Hepatocyte (in vitro differentiated cells): ENCODE measurements at regions not wholly inside any gene's neighbourhood (a gene's known extent, or its start where the extent isn't known, plus 50 kb on each side); places are given as distances from the start of the nearest gene placed in this dataset.

Experiments
- DNase-seq: peaks from one replicate; pipeline ENCODE4 v3.0.0-alpha.2; 2016; ENCODE audit warnings: low spot score
- H2AFZ ChIP-seq: fragments of 200-600 bp; sonication (generic); 2 replicates; pipeline ENCODE4 v1.6.0; 2016; ENCODE audit warnings: antibody characterized with exemption, mild to moderate bottlenecking
- H3K27ac ChIP-seq: fragments of 200-600 bp; sonication (generic); 2 replicates; pipeline ENCODE4 v1.5.1; 2016; ENCODE audit warnings: mild to moderate bottlenecking
- H3K27me3 ChIP-seq: fragments of 200-600 bp; sonication (generic); 2 replicates; pipeline ENCODE4 v1.6.1; 2016
- H3K36me3 ChIP-seq: fragments of 200-600 bp; sonication (generic); replicated peaks from 2 replicates; pipeline ENCODE4 v1.5.1; 2016; ENCODE audit warnings: low read depth; ENCODE audit not compliant: insufficient read depth
- H3K4me1 ChIP-seq: fragments of 200-600 bp; sonication (generic); 2 replicates; pipeline ENCODE4 v1.5.1; 2016; ENCODE audit warnings: mild to moderate bottlenecking, moderate library complexity; ENCODE audit not compliant: insufficient read depth
- H3K4me2 ChIP-seq: fragments of 200-600 bp; sonication (generic); 2 replicates; pipeline ENCODE4 v1.6.0; 2016
- H3K4me3 ChIP-seq: fragments of 200-600 bp; sonication (generic); 2 replicates; pipeline ENCODE4 v1.5.1; 2016; ENCODE audit warnings: mild to moderate bottlenecking
- H3K79me2 ChIP-seq: fragments of 200-600 bp; sonication (generic); 2 replicates; pipeline ENCODE4 v1.6.0; 2017; ENCODE audit warnings: mild to moderate bottlenecking
- H3K9me2 ChIP-seq: fragments of 200-600 bp; sonication (generic); replicated peaks from 2 replicates; pipeline ENCODE4 v1.6.0; 2017; ENCODE audit warnings: mild to moderate bottlenecking; ENCODE audit not compliant: insufficient read depth
- H3K9me3 ChIP-seq: fragments of 200-600 bp; sonication (generic); 2 replicates; pipeline ENCODE4 v1.5.1; 2016; ENCODE audit warnings: low read depth, mild to moderate bottlenecking
- H4K20me1 ChIP-seq: fragments of 200-600 bp; sonication (generic); 2 replicates; pipeline ENCODE4 v1.6.0; 2016; ENCODE audit warnings: mild to moderate bottlenecking; ENCODE audit not compliant: insufficient read depth, poor library complexity, severe bottlenecking
- CTCF ChIP-seq: fragments of 200-600 bp; sonication (generic); IDR thresholded peaks from 2 replicates; pipeline ENCODE4 v1.5.1; 2016; ENCODE audit warnings: antibody characterized with exemption, mild to moderate bottlenecking; ENCODE audit not compliant: poor library complexity
- EZH2 ChIP-seq: fragments of 200-600 bp; sonication (generic); IDR thresholded peaks from 2 replicates; pipeline ENCODE4 v1.6.1; 2016; ENCODE audit warnings: antibody characterized with exemption, mild to moderate bottlenecking, borderline replicate concordance
- EZH2phosphoT487 ChIP-seq: fragments of 200-600 bp; sonication (generic); IDR thresholded peaks from one replicate; pipeline ENCODE4 v1.6.1; 2018; ENCODE audit warnings: antibody characterized with exemption, mild to moderate bottlenecking, low read depth, moderate library complexity; ENCODE audit not compliant: unreplicated experiment, severe bottlenecking
- WGBS: methylation state at CpG from one replicate; pipeline ENCODE4 v1.1.6; 2016; ENCODE audit warnings: low lambda C conversion rate; ENCODE audit errors: missing lambda C conversion rate; 5-methylcytosine and 5-hydroxymethylcytosine counted together

GRCh38 chr22:48607901-48608662 is 1219.6 kb downstream of the BRD1 start:
- no peaks in the 10 kb centered on the region for H3K9me3 ChIP-seq
- H2AFZ ChIP-seq: no peak overlapping the region
- 78% methylated on average over 21 of the region's 23 CpGs for WGBS
- H3K4me1 ChIP-seq: peaks cover 2% of the 10 kb centered on the region
- DNase-seq: no peak
- no peaks in the 10 kb centered on the region for H4K20me1 ChIP-seq
- no peak overlapping the region for H3K4me2 ChIP-seq
- H3K36me3 ChIP-seq: no peaks in the 10 kb centered on the region
- no peaks in the 10 kb centered on the region for H3K79me2 ChIP-seq
- no peak overlapping the region for H3K27ac ChIP-seq
- H3K4me3 ChIP-seq: no peak overlapping the region
- H3K27me3 ChIP-seq: no peaks in the 10 kb centered on the region
- TF ChIP-seq EZH2phosphoT487 (no peak), CTCF (no peak), EZH2 (no peak)
- no peaks in the 10 kb centered on the region for H3K9me2 ChIP-seq

GRCh38 chr22:48606684-48607307 is 1220.9 kb downstream of the BRD1 start:
- WGBS: 86% methylated on average over 16 of the region's 16 CpGs
- TF ChIP-seq EZH2 (no peak), EZH2phosphoT487 (no peak), CTCF (no peak)
- Histone ChIP-seq H3K9me3 (no peaks in the 10 kb centered on the region), H3K4me3 (no peak overlapping the region), H3K9me2 (no peaks in the 10 kb centered on the region), H2AFZ (no peak overlapping the region), H3K36me3 (no peaks in the 10 kb centered on the region), H4K20me1 (no peaks in the 10 kb centered on the region), H3K79me2 (no peaks in the 10 kb centered on the region), H3K4me1 (peaks cover 2% of the 10 kb centered on the region), H3K27ac (no peak overlapping the region), H3K27me3 (no peaks in the 10 kb centered on the region), H3K4me2 (no peak overlapping the region)
- no peak for DNase-seq

GRCh38 chr22:48605856-48606481 is 1221.7 kb downstream of the BRD1 start:
- Histone ChIP-seq H3K27me3 (no peaks in the 10 kb centered on the region), H2AFZ (no peak overlapping the region), H3K36me3 (no peaks in the 10 kb centered on the region), H4K20me1 (no peaks in the 10 kb centered on the region), H3K9me2 (no peaks in the 10 kb centered on the region), H3K4me2 (no peak overlapping the region), H3K27ac (no peak overlapping the region), H3K9me3 (no peaks in the 10 kb centered on the region), H3K4me1 (peaks cover 2% of the 10 kb centered on the region), H3K4me3 (no peak overlapping the region), H3K79me2 (no peaks in the 10 kb centered on the region)
- peak; percentile 82 for DNase-seq
- 80% methylated on average over 13 of the region's 13 CpGs for WGBS
- TF ChIP-seq EZH2: no peak
- TF ChIP-seq CTCF: no peak
- no peak for TF ChIP-seq EZH2phosphoT487
